HG03442 (cell line): ENCODE measurements at regions not wholly inside any gene's neighbourhood (a gene's known extent, or its start where the extent isn't known, plus 50 kb on each side); places are given as distances from the start of the nearest gene placed in this dataset.

Source experiments
- ATAC-seq: cut with Tn5 transposase; IDR thresholded peaks from one replicate; pipeline ENCODE4 v1.9.1; 2021; ENCODE audit warnings: mild to moderate bottlenecking, moderate library complexity; ENCODE audit not compliant: unreplicated experiment

GRCh38 chr10:60666221-60666620 lies 112.1 kb upstream of the CDK1 start:
- no peak for ATAC-seq

DNA sequence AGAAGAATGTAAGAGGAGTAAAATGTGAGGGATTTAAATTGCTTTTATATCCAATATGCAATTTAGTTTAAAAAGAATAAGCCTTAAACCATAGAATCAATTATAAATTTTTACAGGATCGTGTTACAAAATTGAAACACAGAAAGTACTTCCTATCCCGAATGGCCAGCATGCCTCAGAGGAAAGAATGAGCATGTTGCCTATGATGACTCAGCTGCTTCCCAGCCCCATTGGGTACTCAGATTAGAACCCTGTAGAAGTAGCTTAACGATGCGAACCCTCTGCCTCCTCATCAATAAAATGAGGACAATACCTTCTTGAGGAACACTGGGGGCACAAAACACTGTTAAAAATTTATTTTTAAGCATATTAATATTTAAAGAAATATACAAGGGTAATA lies 113.4 kb upstream of the CDK1 start:
- ATAC-seq, result no peak

GRCh38 chr10:60663850-60664249 lies 114.4 kb upstream of the CDK1 start:
- ATAC-seq, result no peak

- no peak for ATAC-seq
Observed at GRCh38 chr10:60662917-60663614, 115.2 kb upstream of the CDK1 start.

DNA sequence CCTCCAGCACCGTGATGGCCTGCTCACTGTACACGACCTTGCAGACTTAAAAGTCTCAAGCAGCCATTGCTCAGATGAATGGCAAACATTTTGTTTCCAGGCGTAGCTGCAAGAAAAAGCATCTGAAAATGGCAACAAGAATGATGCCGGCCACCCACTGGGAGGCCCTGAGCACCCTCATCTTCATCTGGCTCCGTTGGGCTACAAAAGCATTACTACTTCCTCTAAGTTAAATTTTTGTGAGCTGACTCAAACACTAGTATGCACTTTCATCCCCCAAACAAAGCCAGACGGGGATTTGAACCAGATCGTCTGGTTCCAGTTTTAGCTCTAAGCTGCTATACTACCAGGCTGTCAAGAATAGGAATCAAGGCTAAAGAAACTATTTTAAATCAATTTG lies 116.6 kb upstream of the CDK1 start:
- no peak for ATAC-seq

- no peak for ATAC-seq
Observed at GRCh38 chr10:60660625-60661024, 117.7 kb upstream of the CDK1 start.

- no peak for ATAC-seq
Observed at GRCh38 chr10:60654813-60655464, 123.3 kb upstream of the CDK1 start.

- peak; percentile 93 for ATAC-seq
Observed at GRCh38 chr10:60652628-60653027, 125.7 kb upstream of the CDK1 start.

- no peak for ATAC-seq
Observed at GRCh38 chr10:60650378-60650800, 127.9 kb upstream of the CDK1 start.

- no peak for ATAC-seq
Observed at GRCh38 chr10:60649485-60650377, 128.5 kb upstream of the CDK1 start.

DNA sequence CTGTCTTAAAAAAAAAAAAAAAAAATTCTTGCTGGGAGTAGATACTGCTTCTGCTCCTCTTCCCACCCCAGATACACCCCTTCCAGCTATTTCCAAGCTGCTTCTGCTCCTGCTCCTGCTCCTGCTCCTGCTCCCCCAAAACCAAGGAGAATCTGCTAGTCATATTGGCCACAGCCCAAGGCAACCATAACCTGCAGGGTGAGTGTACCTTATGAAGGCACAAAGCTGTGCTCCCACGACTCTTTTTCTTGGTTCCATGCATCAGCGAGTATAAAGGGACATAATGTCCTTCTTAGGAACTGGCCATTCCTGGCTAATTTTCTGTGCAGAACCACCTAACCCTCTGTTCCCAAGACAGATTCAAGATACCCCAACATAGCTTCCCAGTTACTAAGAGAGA lies 129.5 kb upstream of the CDK1 start:
- ATAC-seq, result no peak

- no peak for ATAC-seq
Observed at GRCh38 chr10:60646966-60647796, 131.1 kb upstream of the CDK1 start.

- ATAC-seq, result no peak
Observed at GRCh38 chr10:60645980-60646379, 132.3 kb upstream of the CDK1 start.

- no peak for ATAC-seq
Observed at GRCh38 chr10:60644436-60645130, 133.7 kb upstream of the CDK1 start.

- no peak for ATAC-seq
Observed at GRCh38 chr10:60643874-60644273, 134.4 kb upstream of the CDK1 start.

GRCh38 chr10:60629332-60629731 lies 148.9 kb upstream of the CDK1 start:
- no peak for ATAC-seq

DNA sequence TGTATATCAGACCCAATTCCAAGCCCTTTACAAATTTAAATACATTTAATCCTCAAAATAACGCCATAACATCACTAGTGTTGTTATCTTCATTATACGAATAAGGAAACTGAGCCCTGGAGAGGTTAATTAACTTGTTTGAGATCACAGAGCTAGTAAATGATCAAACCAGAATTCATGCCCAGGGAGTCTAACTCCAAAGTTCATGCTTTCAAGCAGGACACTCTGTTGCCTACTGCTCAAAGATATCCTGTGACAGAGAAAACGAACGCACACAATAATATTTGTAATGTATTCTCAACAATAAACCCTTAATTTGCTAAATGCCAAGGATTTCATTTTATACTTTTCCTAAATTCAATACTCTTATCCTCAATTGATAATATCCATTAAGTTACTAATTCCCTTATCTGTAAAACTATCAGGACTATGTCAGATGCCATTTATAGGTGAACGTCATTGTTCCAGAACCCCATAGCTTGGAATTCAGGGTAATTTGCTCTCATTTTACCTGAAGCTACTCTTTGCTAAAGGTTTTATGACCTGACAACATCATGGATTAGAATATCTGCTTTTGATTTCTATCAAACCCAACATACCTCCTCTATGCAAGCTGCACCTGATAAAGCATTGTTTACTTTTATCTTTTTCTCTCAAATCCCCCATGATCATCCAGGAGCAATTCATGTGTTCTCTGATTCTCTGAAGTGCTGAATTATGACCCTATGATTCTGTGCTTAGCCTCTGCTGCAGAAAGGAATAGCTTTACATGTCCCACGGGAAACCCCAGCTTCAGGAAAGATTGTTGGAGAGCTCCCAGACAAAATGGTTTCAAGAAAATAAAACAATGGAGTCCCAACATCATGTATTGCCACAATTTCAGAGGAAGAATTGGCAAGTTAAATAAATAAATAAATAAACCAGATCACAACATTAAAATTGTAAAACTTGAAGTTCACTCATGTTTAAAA lies 150.2 kb upstream of the CDK1 start:
- ATAC-seq, result no peak

GRCh38 chr10:60626037-60626436 lies 152.2 kb upstream of the CDK1 start:
- no peak for ATAC-seq

DNA sequence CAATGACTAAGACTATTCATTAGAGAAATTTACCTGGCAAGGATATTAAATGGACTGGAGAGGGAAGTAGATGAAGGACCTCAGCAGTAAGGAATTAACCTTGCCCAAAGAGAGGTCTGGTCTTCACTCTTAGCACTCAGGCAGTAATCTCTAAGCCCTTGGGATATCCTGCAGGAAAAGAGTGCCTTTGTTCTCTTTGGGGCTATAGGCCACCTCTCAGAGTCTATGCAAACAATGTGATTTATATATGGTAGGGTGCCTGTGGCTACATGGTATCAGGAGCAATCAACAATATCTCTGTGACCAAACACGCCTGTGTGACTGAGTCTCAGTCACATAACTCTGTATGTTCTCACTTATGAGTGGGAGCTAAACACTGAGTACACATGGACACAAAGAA lies 154.7 kb upstream of the CDK1 start:
- no peak for ATAC-seq
